Vagina (tissue), 2 donors: ENCODE measurements at regions not wholly inside any gene's neighbourhood (a gene's known extent, or its start where the extent isn't known, plus 50 kb on each side); places are given as distances from the start of the nearest gene placed in this dataset.

Experiments used
- POLR2A ChIP-seq, 2 donors: fragments of 450-650 bp; IDR thresholded peaks; one replicate each; pipeline ENCODE4 v1.6.1; 2017; ENCODE audit warnings: antibody characterized with exemption in 2 of 2, mild to moderate bottlenecking in 2 of 2, moderate library complexity in 2 of 2
- TF ChIP-seq, protein P1 (sequence below), 3 experiments: fragments of 450-650 bp in 2 of 3; fragments of 200-600 bp in 1 of 3; sonication (generic) in 1 of 3; IDR thresholded peaks; one replicate each; pipeline ENCODE4 v1.5.1; 2017 to 2019; ENCODE audit warnings: antibody characterized with exemption in 3 of 3, mild to moderate bottlenecking in 2 of 3, moderate library complexity in 2 of 3

DNA sequence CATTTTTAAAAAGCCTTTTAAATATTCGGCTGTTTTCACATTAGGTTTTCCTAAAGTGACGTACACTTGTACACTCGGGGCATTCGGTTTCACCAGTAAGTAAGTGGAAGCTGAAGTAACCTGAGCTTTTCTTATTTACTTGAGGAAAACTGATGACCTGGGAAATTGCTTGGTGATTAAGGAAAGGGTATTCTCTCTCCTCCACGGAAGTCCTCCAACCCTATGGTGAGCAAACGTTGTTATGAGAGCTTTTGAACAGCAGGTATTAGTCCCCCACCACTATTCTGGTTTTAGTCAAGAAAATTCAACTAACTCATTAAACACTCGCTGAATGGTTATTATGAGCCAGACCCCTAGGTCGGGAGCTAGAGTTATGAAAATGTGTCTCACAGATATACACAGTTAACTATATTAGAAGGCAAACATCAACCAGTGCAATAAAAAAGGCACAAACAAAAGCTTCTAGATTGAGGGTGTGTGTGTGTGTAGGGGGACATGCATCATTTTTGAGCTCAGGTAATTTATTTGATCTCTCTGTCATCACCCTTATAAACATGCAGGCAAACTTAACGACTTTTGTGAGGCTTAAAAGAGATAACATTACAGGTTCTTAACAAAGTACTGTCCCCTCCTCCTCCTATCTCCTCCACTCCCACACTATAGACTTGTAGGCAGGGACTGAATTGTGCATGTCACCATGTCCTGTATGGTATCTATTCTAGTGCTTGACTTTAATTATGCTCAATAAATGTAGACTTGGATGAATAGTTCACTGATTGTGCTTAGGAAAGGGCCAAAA is 143.3 kb upstream of the MB21D2 start:
- TF ChIP-seq, protein P1, sequence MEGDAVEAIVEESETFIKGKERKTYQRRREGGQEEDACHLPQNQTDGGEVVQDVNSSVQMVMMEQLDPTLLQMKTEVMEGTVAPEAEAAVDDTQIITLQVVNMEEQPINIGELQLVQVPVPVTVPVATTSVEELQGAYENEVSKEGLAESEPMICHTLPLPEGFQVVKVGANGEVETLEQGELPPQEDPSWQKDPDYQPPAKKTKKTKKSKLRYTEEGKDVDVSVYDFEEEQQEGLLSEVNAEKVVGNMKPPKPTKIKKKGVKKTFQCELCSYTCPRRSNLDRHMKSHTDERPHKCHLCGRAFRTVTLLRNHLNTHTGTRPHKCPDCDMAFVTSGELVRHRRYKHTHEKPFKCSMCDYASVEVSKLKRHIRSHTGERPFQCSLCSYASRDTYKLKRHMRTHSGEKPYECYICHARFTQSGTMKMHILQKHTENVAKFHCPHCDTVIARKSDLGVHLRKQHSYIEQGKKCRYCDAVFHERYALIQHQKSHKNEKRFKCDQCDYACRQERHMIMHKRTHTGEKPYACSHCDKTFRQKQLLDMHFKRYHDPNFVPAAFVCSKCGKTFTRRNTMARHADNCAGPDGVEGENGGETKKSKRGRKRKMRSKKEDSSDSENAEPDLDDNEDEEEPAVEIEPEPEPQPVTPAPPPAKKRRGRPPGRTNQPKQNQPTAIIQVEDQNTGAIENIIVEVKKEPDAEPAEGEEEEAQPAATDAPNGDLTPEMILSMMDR (IDR thresholded peaks at IDR 0.05), result no peak
- no peak for TF ChIP-seq POLR2A (IDR thresholded peaks at IDR 0.05)
